Endothelial cell of umbilical vein (primary cell): ENCODE measurements at regions not wholly inside any gene's neighbourhood (a gene's known extent, or its start where the extent isn't known, plus 50 kb on each side); places are given as distances from the start of the nearest gene placed in this dataset.

Source experiments
- CTCF ChIP-seq, 2 donors: IDR thresholded peaks; 1 replicate in 1 of 2; 2 replicates in 1 of 2; pipeline ENCODE4 v1.5.1; 2011; ENCODE audit warnings: low read length in 2 of 2, mild to moderate bottlenecking in 2 of 2, moderate library complexity in 2 of 2, control low read depth in 1 of 2, inconsistent platforms in 1 of 2, low read depth in 1 of 2; ENCODE audit not compliant: insufficient read depth in 1 of 2; ENCODE audit errors: extremely low read depth in 1 of 2
- EZH2 ChIP-seq: IDR thresholded peaks from 2 replicates; pipeline ENCODE4 v1.6.1; 2012; ENCODE audit warnings: borderline replicate concordance, low read depth, mild to moderate bottlenecking, moderate library complexity, low read length, inconsistent platforms; ENCODE audit not compliant: severe bottlenecking
- JUN ChIP-seq: IDR thresholded peaks from 2 replicates; pipeline ENCODE4 v1.6.1; 2011; ENCODE audit warnings: borderline replicate concordance, low read depth; ENCODE audit not compliant: insufficient read length, insufficient read depth
- MAX ChIP-seq: IDR thresholded peaks from 2 replicates; pipeline ENCODE4 v1.6.1; 2011; ENCODE audit not compliant: insufficient read depth, insufficient read length
- MYC ChIP-seq: IDR thresholded peaks from one replicate; pipeline ENCODE4 v1.6.1; 2011; ENCODE audit warnings: mild to moderate bottlenecking, low read depth, low read length
- POLR2A ChIP-seq: IDR thresholded peaks from 2 replicates; pipeline ENCODE4 v1.6.1; 2012; ENCODE audit warnings: low read depth, mild to moderate bottlenecking, control low read depth, low read length
- POLR2AphosphoS5 ChIP-seq: IDR thresholded peaks from 2 replicates; pipeline ENCODE4 v1.6.1; 2012; ENCODE audit warnings: low read depth, mild to moderate bottlenecking, control low read depth, low read length, moderate library complexity; ENCODE audit not compliant: insufficient read depth

- TF ChIP-seq POLR2A, result no peak
- TF ChIP-seq CTCF (IDR thresholded peaks at IDR 0.05; ENCODE audit: extremely low read depth in 1 of 2, insufficient read depth in 1 of 2, low read depth in 1 of 2, low read length in 2 of 2), result no peak
- no peak for TF ChIP-seq EZH2
- no peak for TF ChIP-seq POLR2AphosphoS5
- no peak for TF ChIP-seq MYC
- no peak for TF ChIP-seq MAX
- no peak for TF ChIP-seq JUN
These were observed 99.9 kb upstream of the PROX1 start for GRCh38 chr1:213887842-213888241.
